Spleen (tissue), 3 donors: ENCODE measurements at regions not wholly inside any gene's neighbourhood (a gene's known extent, or its start where the extent isn't known, plus 50 kb on each side); places are given as distances from the start of the nearest gene placed in this dataset.

Experiments used
- POLR2A ChIP-seq, 3 donors: fragments of 450-650 bp; IDR thresholded peaks; one replicate each; pipeline ENCODE4 v1.5.1; 2017; ENCODE audit warnings: antibody characterized with exemption in 3 of 3, mild to moderate bottlenecking in 1 of 3
- POLR2AphosphoS5 ChIP-seq, 3 donors: sonication (generic); formaldehyde crosslinking; IDR thresholded peaks; one replicate each; pipeline ENCODE4 v1.5.1; 2017; ENCODE audit warnings: antibody characterized with exemption in 3 of 3

- TF ChIP-seq POLR2A (IDR thresholded peaks at IDR 0.05) (no peak), POLR2AphosphoS5 (IDR thresholded peaks at IDR 0.05) (no peak)
Observed at GRCh38 chr3:81277853-81278252, 483.6 kb downstream of the GBE1 start.
